OCI-LY1 (cell line): ENCODE measurements at regions not wholly inside any gene's neighbourhood (a gene's known extent, or its start where the extent isn't known, plus 50 kb on each side); places are given as distances from the start of the nearest gene placed in this dataset.

Experiments
- H2AFZ ChIP-seq: fragments of 200-600 bp; sonication (generic), shearing (Covaris generic); 2 replicates; pipeline ENCODE4 v1.6.0; 2014; ENCODE audit warnings: antibody characterized with exemption, mild to moderate bottlenecking, low read length
- H3F3A ChIP-seq: fragments of 200-600 bp; sonication (generic), shearing (Covaris generic); 2 replicates; pipeline ENCODE4 v1.6.0; 2014; ENCODE audit warnings: mild to moderate bottlenecking, antibody characterized with exemption, low read length, moderate library complexity; ENCODE audit not compliant: insufficient read depth
- H3K27ac ChIP-seq: fragments of 200-600 bp; sonication (generic); 2 replicates; pipeline ENCODE4 v1.5.1; 2014; ENCODE audit warnings: low read length, mixed run types, mild to moderate bottlenecking, low read depth; ENCODE audit not compliant: poor library complexity, severe bottlenecking
- H3K27me3 ChIP-seq: fragments of 200-600 bp; sonication (generic); 2 replicates; pipeline ENCODE4 v1.6.0; 2014; ENCODE audit warnings: antibody characterized with exemption, mild to moderate bottlenecking, low read length, moderate library complexity; ENCODE audit not compliant: insufficient read depth
- H3K36me3 ChIP-seq: fragments of 200-600 bp; sonication (generic); 2 replicates; pipeline ENCODE4 v1.6.1; 2014; ENCODE audit warnings: mild to moderate bottlenecking, antibody characterized with exemption, low read length, moderate library complexity, mixed read lengths; ENCODE audit not compliant: insufficient read depth
- H3K4me1 ChIP-seq: fragments of 200-600 bp; sonication (generic); 2 replicates; pipeline ENCODE4 v1.5.1; 2014; ENCODE audit warnings: mild to moderate bottlenecking, low read length, moderate library complexity; ENCODE audit not compliant: insufficient read depth, severe bottlenecking
- H3K4me2 ChIP-seq: fragments of 200-600 bp; sonication (generic), shearing (Covaris generic); 2 replicates; pipeline ENCODE4 v1.6.1; 2014; ENCODE audit warnings: low read length
- H3K4me3 ChIP-seq: fragments of 200-600 bp; sonication (generic); 2 replicates; pipeline ENCODE4 v1.5.1; 2014; ENCODE audit warnings: low read length, low read depth, mild to moderate bottlenecking, mixed read lengths; ENCODE audit not compliant: poor library complexity, severe bottlenecking
- H3K79me2 ChIP-seq: fragments of 200-600 bp; shearing (Covaris generic); 2 replicates; pipeline ENCODE4 v1.6.1; 2016; ENCODE audit warnings: mixed run types, low read length, mixed read lengths; ENCODE audit not compliant: insufficient read depth
- H3K9ac ChIP-seq: fragments of 200-600 bp; sonication (generic), shearing (Covaris generic); 2 replicates; pipeline ENCODE4 v1.6.1; 2014; ENCODE audit warnings: mild to moderate bottlenecking, low read length, mixed read lengths
- H3K9me2 ChIP-seq: fragments of 200-600 bp; sonication (generic), shearing (Covaris generic); 2 replicates; pipeline ENCODE4 v1.6.1; 2014; ENCODE audit warnings: low read depth, mild to moderate bottlenecking, low read length, mixed read lengths
- H3K9me3 ChIP-seq: fragments of 200-600 bp; shearing (Covaris generic); 2 replicates; pipeline ENCODE4 v1.6.1; 2014; ENCODE audit warnings: low read length, mixed read lengths
- H4K20me1 ChIP-seq: fragments of 200-600 bp; sonication (generic), shearing (Covaris generic); 2 replicates; pipeline ENCODE4 v1.6.0; 2016; ENCODE audit warnings: mild to moderate bottlenecking, low read length; ENCODE audit not compliant: insufficient read depth
- EZH2 ChIP-seq: fragments of 200-600 bp; sonication (generic), shearing (Covaris generic); IDR thresholded peaks from 2 replicates; pipeline ENCODE4 v1.8.0; 2017; ENCODE audit warnings: borderline replicate concordance, mixed run types, mild to moderate bottlenecking, antibody characterized with exemption, low read length, moderate library complexity, mixed read lengths
- TF ChIP-seq, protein P1 (sequence below): fragments of 200-600 bp; sonication (generic), shearing (Covaris generic); IDR thresholded peaks from 2 replicates; pipeline ENCODE4 v1.5.1; 2017; ENCODE audit warnings: mild to moderate bottlenecking, antibody characterized with exemption, low read length, moderate library complexity, mixed read lengths

DNA sequence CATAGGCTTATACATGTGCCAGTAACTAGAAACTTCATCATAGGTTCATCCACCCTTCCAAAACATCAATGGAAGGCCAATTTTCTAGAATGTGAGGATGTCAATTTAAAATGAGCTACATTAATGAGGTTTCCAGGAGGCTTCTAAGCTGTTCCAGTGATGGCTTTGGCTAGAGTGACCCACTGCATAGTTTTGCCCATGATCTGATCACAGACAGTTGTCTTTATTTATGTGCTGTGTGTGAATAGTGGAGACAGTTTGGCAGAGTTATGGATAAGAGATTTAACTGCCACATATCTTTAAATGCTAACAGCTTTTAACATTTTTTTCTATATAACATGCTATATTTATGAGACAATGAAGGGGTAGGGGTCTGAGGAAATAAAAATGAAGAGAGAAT, 139.0 kb upstream of the ZNF462 start:
- no peak overlapping the region for H3K4me3 ChIP-seq
- H3K9me2 ChIP-seq, result no peaks in the 10 kb centered on the region
- H3K4me2 ChIP-seq, result no peak overlapping the region
- no peak for TF ChIP-seq EZH2
- TF ChIP-seq, protein P1, sequence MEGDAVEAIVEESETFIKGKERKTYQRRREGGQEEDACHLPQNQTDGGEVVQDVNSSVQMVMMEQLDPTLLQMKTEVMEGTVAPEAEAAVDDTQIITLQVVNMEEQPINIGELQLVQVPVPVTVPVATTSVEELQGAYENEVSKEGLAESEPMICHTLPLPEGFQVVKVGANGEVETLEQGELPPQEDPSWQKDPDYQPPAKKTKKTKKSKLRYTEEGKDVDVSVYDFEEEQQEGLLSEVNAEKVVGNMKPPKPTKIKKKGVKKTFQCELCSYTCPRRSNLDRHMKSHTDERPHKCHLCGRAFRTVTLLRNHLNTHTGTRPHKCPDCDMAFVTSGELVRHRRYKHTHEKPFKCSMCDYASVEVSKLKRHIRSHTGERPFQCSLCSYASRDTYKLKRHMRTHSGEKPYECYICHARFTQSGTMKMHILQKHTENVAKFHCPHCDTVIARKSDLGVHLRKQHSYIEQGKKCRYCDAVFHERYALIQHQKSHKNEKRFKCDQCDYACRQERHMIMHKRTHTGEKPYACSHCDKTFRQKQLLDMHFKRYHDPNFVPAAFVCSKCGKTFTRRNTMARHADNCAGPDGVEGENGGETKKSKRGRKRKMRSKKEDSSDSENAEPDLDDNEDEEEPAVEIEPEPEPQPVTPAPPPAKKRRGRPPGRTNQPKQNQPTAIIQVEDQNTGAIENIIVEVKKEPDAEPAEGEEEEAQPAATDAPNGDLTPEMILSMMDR, result no peak
- H3K36me3 ChIP-seq, result no peaks in the 10 kb centered on the region
- H3K9me3 ChIP-seq, result no peaks in the 10 kb centered on the region
- no peak overlapping the region for H3K9ac ChIP-seq
- H2AFZ ChIP-seq, result no peak overlapping the region
- H4K20me1 ChIP-seq, result no peaks in the 10 kb centered on the region
- H3K79me2 ChIP-seq, result no peaks in the 10 kb centered on the region
- no peaks in the 10 kb centered on the region for H3F3A ChIP-seq
- H3K27ac ChIP-seq, result no peak overlapping the region
- H3K4me1 ChIP-seq, result no peaks in the 10 kb centered on the region
- H3K27me3 ChIP-seq, result no peaks in the 10 kb centered on the region

DNA sequence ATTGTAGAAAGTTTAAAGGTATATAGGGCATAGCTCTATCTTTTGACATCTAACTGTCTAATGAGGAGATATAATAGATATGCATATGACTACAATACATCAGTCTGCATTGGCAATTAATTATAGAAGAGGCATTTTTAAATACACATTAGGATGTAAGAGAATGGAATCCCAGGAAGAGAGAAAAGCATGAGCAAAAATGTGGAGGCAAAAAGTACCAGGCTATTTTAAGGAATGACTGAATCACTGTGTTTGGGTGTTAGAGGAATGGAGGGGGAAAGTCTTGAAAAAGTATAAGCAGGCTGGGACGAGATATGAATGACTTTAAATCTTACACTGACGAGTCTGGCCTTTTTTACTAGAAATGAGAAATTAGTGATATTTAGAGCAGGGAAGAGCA, 138.4 kb upstream of the ZNF462 start:
- Histone ChIP-seq H3K9me3 (no peaks in the 10 kb centered on the region), H3K4me2 (no peak overlapping the region), H3K27me3 (no peaks in the 10 kb centered on the region), H3K36me3 (no peaks in the 10 kb centered on the region), H3K4me3 (no peak overlapping the region), H3K27ac (no peak overlapping the region), H3K79me2 (no peaks in the 10 kb centered on the region), H2AFZ (no peak overlapping the region), H3K9me2 (no peaks in the 10 kb centered on the region), H4K20me1 (no peaks in the 10 kb centered on the region), H3F3A (no peaks in the 10 kb centered on the region), H3K4me1 (no peaks in the 10 kb centered on the region), H3K9ac (no peak overlapping the region)
- TF ChIP-seq EZH2, result no peak
- TF ChIP-seq, protein P1, result no peak

DNA sequence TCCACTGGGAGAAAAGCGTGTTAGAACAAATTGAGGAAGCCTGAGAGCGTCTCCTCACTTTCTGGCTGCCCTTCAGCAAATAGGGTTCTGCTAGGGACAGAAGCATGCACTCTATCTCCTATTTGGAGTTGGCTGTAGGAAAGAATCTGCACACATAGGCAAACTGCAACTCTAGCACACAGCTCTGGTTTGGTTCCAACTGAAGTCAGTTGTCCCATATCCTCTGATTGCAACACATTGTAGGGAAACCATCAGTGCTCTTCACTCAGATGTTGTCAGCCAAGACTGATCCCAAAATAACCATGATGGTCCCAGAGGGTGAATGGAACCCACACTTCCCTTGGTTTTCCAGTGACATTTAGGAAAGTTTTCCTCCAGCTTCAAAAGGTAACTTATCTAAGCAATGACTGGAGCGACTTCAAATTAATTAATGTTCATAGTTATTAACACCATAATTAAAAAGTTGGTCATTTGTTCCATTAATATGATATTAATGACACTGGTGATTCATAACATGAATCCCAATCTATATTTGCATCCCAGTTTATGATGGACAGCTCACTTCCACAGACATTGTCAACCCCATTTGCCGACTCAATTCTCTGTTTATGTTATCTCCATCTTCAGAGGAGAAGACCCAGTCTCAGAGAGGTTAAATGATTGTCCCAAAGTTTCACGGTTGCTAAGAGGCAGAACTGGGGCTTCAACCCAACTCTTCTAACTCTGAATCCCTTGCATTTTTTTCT, 136.7 kb upstream of the ZNF462 start:
- H3K4me1 ChIP-seq, result no peaks in the 10 kb centered on the region
- no peaks in the 10 kb centered on the region for H4K20me1 ChIP-seq
- no peak overlapping the region for H3K4me3 ChIP-seq
- no peaks in the 10 kb centered on the region for H3K9me2 ChIP-seq
- H3K36me3 ChIP-seq, result no peaks in the 10 kb centered on the region
- H3K9me3 ChIP-seq, result no peaks in the 10 kb centered on the region
- H3K9ac ChIP-seq, result no peak overlapping the region
- no peaks in the 10 kb centered on the region for H3F3A ChIP-seq
- H3K4me2 ChIP-seq, result no peak overlapping the region
- H3K27ac ChIP-seq, result no peak overlapping the region
- no peaks in the 10 kb centered on the region for H3K79me2 ChIP-seq
- H2AFZ ChIP-seq, result no peak overlapping the region
- TF ChIP-seq, protein P1, result no peak
- TF ChIP-seq EZH2, result no peak
- no peaks in the 10 kb centered on the region for H3K27me3 ChIP-seq
